Transverse colon (tissue), 4 donors: ENCODE measurements at regions not wholly inside any gene's neighbourhood (a gene's known extent, or its start where the extent isn't known, plus 50 kb on each side); places are given as distances from the start of the nearest gene placed in this dataset.
A peak's percentile ranks its signal among the peaks of the same experiment; 100 is the strongest.

Source experiments
- DNase-seq: peaks from one replicate; pipeline ENCODE4 v3.0.0-alpha.2; 2019
- H3K27ac ChIP-seq, 4 donors: fragments of 200-600 bp; sonication (generic); 2 replicates each; pipeline ENCODE4 v1.5.1; 2016 to 2018; ENCODE audit warnings: inconsistent platforms in 4 of 4
- H3K27me3 ChIP-seq: fragments of 200-600 bp; sonication (generic); 2 replicates; pipeline ENCODE4 v1.5.1; 2017; ENCODE audit warnings: inconsistent platforms
- H3K36me3 ChIP-seq, 4 donors: fragments of 200-600 bp; sonication (generic); 2 replicates each; pipeline ENCODE4 v1.5.1; 2017 to 2019; ENCODE audit warnings: inconsistent platforms in 4 of 4
- H3K4me1 ChIP-seq, 4 donors: fragments of 200-600 bp; sonication (generic); 2 replicates each; pipeline ENCODE4 v1.5.1; 2017 to 2020; ENCODE audit warnings: inconsistent platforms in 4 of 4
- H3K4me3 ChIP-seq, 4 donors: fragments of 200-600 bp; sonication (generic); 1 replicate in 1 of 4; 2 replicates in 3 of 4; pipeline versions ENCODE4 v1.5.1 to v1.6.1; 2017 to 2019; ENCODE audit warnings: inconsistent platforms in 4 of 4
- H3K9me3 ChIP-seq, 2 donors: fragments of 200-600 bp; sonication (generic); 2 replicates each; pipeline ENCODE4 v1.5.1; 2017 to 2019; ENCODE audit warnings: inconsistent platforms in 2 of 2
- EP300 ChIP-seq: sonication (generic); formaldehyde crosslinking; IDR thresholded peaks from one replicate; pipeline ENCODE4 v1.6.1; 2017; ENCODE audit warnings: antibody characterized with exemption, low read depth
- POLR2A ChIP-seq: fragments of 450-650 bp; IDR thresholded peaks from one replicate; pipeline ENCODE4 v1.6.1; 2016; ENCODE audit warnings: antibody characterized with exemption, mild to moderate bottlenecking, moderate library complexity
- POLR2AphosphoS5 ChIP-seq, 3 donors: sonication (generic); formaldehyde crosslinking; IDR thresholded peaks; one replicate each; pipeline ENCODE4 v1.6.1; 2016; ENCODE audit warnings: antibody characterized with exemption in 3 of 3
- WGBS, 2 donors: methylation state at CpG; one replicate each; pipeline ENCODE4 v1.1.5; 2018; ENCODE audit warnings: low coverage in 1 of 2; 5-methylcytosine and 5-hydroxymethylcytosine counted together
- in situ Hi-C, 4 donors: fragments of 200-750 bp; cut with MboI; loops; one replicate each; pipeline versions ENCODE4 v1.15.0 to v1.15.1; 2017; ENCODE audit warnings: low sequenced_read_pairs in 3 of 4, low pct_ligation_motif_present in 1 of 4, low pct_unique_long_range_greater_than_20kb in 1 of 4
- intact Hi-C: fragments of 100-400 bp; cut with DNase I; formaldehyde crosslinking; loops from one replicate; pipeline ENCODE4 v1.15.1; 2023; ENCODE audit warnings: low total_unique reads
- TF ChIP-seq, protein P1 (sequence below), 5 experiments: fragments of 200-600 bp in 3 of 5; fragments of 450-650 bp in 2 of 5; sonication (generic) in 3 of 5; IDR thresholded peaks; 1 replicate in 2 of 5; 2 replicates in 3 of 5; pipeline ENCODE4 v1.5.1; 2016 to 2017; ENCODE audit warnings: antibody characterized with exemption in 5 of 5, inconsistent platforms in 3 of 5, mild to moderate bottlenecking in 2 of 5, moderate library complexity in 1 of 5

DNA sequence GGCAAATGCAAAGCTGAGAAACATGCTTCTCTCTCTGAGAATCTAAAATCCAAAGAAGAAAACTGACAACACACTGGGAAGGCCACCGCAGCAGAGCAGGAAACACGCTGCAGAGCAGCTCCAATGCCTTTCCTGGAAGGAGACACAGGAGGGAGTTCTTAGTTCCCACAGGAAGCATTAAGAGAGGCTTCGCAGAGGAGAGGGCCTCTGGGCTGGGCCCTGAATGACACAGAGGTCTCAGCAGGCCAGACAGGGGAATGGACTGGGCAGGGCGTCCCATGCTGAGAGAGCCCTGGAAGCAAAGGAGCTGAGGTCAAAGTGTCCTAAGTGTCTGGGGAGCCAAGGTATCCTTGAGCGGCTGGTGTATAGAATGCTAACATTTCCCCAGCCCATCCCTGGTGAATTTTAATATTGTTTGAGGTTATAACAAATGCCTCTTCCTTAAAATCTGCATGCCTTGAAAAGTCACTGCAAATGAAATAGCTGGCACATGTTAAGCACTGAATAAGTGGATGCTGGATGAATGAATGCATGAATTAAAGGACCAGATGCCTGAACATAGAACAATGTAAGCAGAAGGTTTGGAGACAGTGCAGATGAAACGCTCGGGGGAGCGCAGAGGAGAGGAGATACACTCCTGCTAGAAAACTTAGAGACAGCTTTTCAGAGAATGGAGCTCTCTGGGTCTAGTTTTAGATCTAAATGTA is 110.0 kb upstream of the SYNDIG1 start:
- no peak overlapping the region for H3K4me3 ChIP-seq
- TF ChIP-seq, protein P1, sequence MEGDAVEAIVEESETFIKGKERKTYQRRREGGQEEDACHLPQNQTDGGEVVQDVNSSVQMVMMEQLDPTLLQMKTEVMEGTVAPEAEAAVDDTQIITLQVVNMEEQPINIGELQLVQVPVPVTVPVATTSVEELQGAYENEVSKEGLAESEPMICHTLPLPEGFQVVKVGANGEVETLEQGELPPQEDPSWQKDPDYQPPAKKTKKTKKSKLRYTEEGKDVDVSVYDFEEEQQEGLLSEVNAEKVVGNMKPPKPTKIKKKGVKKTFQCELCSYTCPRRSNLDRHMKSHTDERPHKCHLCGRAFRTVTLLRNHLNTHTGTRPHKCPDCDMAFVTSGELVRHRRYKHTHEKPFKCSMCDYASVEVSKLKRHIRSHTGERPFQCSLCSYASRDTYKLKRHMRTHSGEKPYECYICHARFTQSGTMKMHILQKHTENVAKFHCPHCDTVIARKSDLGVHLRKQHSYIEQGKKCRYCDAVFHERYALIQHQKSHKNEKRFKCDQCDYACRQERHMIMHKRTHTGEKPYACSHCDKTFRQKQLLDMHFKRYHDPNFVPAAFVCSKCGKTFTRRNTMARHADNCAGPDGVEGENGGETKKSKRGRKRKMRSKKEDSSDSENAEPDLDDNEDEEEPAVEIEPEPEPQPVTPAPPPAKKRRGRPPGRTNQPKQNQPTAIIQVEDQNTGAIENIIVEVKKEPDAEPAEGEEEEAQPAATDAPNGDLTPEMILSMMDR (IDR thresholded peaks at IDR 0.05) = no peak
- no peak for TF ChIP-seq POLR2AphosphoS5 (IDR thresholded peaks at IDR 0.05)
- TF ChIP-seq POLR2A = no peak
- TF ChIP-seq EP300 = no peak
- WGBS, 2 donors = 81 to 87% methylated on average over 4 to 8 of the region's 8 CpGs
- peaks cover 0 to 5% of the 10 kb centered on the region in 2 donors for H3K9me3 ChIP-seq
- H3K27ac ChIP-seq = no peak overlapping the region
- DNase-seq = no peak
- H3K4me1 ChIP-seq = no peaks in the 10 kb centered on the region
- intact Hi-C loops (no loop called here), in situ Hi-C loops (no loop called here)
- no peaks in the 10 kb centered on the region for H3K27me3 ChIP-seq
- no peaks in the 10 kb centered on the region for H3K36me3 ChIP-seq

DNA sequence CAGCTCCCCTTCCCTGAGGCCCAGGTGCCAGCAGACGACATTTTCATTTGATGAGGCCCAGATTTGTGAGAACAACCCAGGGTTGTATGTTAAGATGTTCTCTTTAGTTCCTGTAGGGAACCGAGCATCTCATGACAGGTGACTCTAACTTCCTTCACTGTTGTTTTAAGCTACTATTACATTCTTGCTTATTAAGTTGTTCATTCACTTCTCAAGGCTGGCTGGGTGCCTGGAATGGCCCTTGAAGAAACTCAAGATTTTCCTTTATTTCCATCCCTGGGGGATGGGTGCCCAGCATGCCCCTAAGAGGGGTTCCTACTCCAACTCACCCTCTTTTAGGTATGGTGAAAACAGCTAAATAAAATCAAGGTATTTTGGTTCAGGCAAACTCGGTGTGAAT is 111.5 kb upstream of the SYNDIG1 start:
- TF ChIP-seq POLR2A (no peak), EP300 (no peak), POLR2AphosphoS5 (IDR thresholded peaks at IDR 0.05) (no peak)
- TF ChIP-seq, protein P1 (IDR thresholded peaks at IDR 0.05) = no peak
- no peak overlapping the region for H3K27ac ChIP-seq
- in situ Hi-C loops = no loop called here
- no peaks in the 10 kb centered on the region for H3K27me3 ChIP-seq
- no peak overlapping the region for H3K4me3 ChIP-seq
- intact Hi-C loops = no loop called here
- peaks cover 0 to 5% of the 10 kb centered on the region in 2 donors for H3K9me3 ChIP-seq
- no peaks in the 10 kb centered on the region for H3K36me3 ChIP-seq
- no peaks in the 10 kb centered on the region for H3K4me1 ChIP-seq
- DNase-seq = no peak
- 76 to 83% methylated on average over 1 to 3 of the region's 3 CpGs for WGBS, 2 donors

DNA sequence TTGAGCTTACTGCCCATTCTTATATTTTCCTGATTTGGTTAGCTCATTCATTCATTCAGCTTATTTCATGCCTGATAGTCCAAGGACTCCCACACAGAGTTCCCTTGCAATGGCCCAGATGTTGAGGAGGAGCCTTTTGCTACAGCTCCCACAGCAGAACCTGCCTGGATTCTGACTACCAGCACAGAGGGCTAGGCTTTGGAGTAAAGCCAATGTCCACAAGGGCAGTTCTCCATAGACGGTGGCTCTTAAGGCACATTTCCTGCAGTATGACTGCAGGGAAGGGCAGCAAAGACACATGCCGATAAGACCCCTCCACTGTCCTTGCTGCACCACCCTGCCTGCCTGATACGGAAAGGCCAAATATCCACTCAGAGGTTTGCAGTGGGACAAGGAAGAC is 112.3 kb upstream of the SYNDIG1 start:
- Histone ChIP-seq H3K36me3 (no peaks in the 10 kb centered on the region), H3K27ac (no peak overlapping the region), H3K4me1 (no peaks in the 10 kb centered on the region), H3K4me3 (no peak overlapping the region), H3K27me3 (no peaks in the 10 kb centered on the region), H3K9me3 (peaks cover 0 to 3% of the 10 kb centered on the region in 2 donors)
- intact Hi-C loops = no loop called here
- 57% methylated on average over 3 of the region's 3 CpGs; no CpG with 5 or more reads in 1 of the 2 donors for WGBS, 2 donors
- TF ChIP-seq POLR2AphosphoS5 (IDR thresholded peaks at IDR 0.05) (no peak), POLR2A (no peak), EP300 (no peak)
- TF ChIP-seq, protein P1 (IDR thresholded peaks at IDR 0.05) = no peak
- DNase-seq = peak; percentile 22
- in situ Hi-C loops = no loop called here

DNA sequence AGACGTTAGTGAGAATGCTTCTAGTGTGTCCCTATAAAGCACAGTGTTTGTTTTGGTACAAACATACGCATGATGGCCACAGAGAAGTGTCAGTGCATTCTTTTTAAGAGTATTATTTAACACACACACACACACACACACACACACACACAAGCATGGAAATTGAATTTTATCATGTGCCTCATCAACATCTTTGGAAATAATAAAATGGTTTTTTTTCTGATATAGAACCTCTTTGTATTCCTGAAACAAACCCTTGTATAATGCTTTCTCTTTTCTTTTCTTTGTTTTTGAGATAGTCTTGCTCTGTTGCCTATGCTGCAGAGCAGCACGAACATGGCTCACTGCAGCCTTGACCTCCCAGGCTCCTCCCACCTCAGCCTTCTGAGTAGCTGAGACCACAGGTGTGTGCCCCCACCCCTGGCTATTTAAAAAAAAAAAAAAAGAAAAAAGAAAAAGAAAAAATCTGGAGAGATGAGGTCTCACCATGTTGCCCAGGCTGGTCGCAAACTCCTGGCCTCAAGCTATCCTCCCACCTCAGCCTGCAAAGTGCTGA is 116.2 kb upstream of the SYNDIG1 start:
- WGBS, 2 donors = 80 to 94% methylated on average over 4 of the region's 4 CpGs
- in situ Hi-C loops = no loop called here

More for the DNA sequence above, 116.2 kb upstream of the SYNDIG1 start:
- Histone ChIP-seq H3K4me1 (no peaks in the 10 kb centered on the region), H3K4me3 (no peak overlapping the region), H3K36me3 (no peaks in the 10 kb centered on the region), H3K9me3 (no peaks in the 10 kb centered on the region), H3K27ac (no peak overlapping the region), H3K27me3 (no peaks in the 10 kb centered on the region)
- intact Hi-C loops = no loop called here
- TF ChIP-seq POLR2A = no peak
- TF ChIP-seq POLR2AphosphoS5 (IDR thresholded peaks at IDR 0.05) = no peak
- no peak for TF ChIP-seq EP300
- TF ChIP-seq, protein P1 (IDR thresholded peaks at IDR 0.05) = no peak
- no peak for DNase-seq
